Mesendoderm (in vitro differentiated cells): ENCODE measurements at regions not wholly inside any gene's neighbourhood (a gene's known extent, or its start where the extent isn't known, plus 50 kb on each side); places are given as distances from the start of the nearest gene placed in this dataset.
"Not testable (repeated sequence)": the region's sequence is repeated elsewhere in the genome, so short reads cannot be mapped to it uniquely, and the experiment has no call there.

Experiments
- DNase-seq: peaks from one replicate; pipeline ENCODE4 v3.0.0; 2013
- H2AK5ac ChIP-seq: 2 replicates; pipeline ENCODE4 v1.6.1; 2013; ENCODE audit warnings: low read length, inconsistent platforms
- H2BK120ac ChIP-seq: 2 replicates; pipeline ENCODE4 v1.6.1; 2013; ENCODE audit warnings: low read depth, mild to moderate bottlenecking, low read length, moderate library complexity, mixed read lengths
- H2BK15ac ChIP-seq: replicated peaks from 2 replicates; pipeline ENCODE4 v1.6.1; 2013; ENCODE audit warnings: low read depth, mild to moderate bottlenecking, moderate library complexity
- H2BK5ac ChIP-seq: 2 replicates; pipeline ENCODE4 v1.6.1; 2013; ENCODE audit warnings: low read length, inconsistent platforms
- H3K18ac ChIP-seq: 2 replicates; pipeline ENCODE4 v1.6.1; 2013; ENCODE audit warnings: mild to moderate bottlenecking, low read length, mixed read lengths
- H3K23ac ChIP-seq: one replicate; pipeline ENCODE4 v1.6.1; 2013; ENCODE audit warnings: low read length
- H3K27ac ChIP-seq: 2 replicates; pipeline ENCODE4 v1.5.1; 2013; ENCODE audit warnings: low read depth, mild to moderate bottlenecking, inconsistent platforms, low read length, moderate library complexity
- H3K27me3 ChIP-seq: 2 replicates; pipeline ENCODE4 v1.6.1; 2013; ENCODE audit warnings: low read length, control low read depth, mild to moderate bottlenecking, inconsistent platforms; ENCODE audit not compliant: insufficient read depth, poor library complexity
- H3K36me3 ChIP-seq: 2 replicates; pipeline ENCODE4 v1.6.1; 2013; ENCODE audit warnings: low read length, inconsistent platforms; ENCODE audit not compliant: control insufficient read depth, insufficient read depth
- H3K4ac ChIP-seq: one replicate; pipeline ENCODE4 v1.6.1; 2013; ENCODE audit warnings: low read depth, mild to moderate bottlenecking, low read length, moderate library complexity
- H3K4me1 ChIP-seq: 2 replicates; pipeline ENCODE4 v1.6.1; 2013; ENCODE audit warnings: low read depth, low read length, inconsistent platforms; ENCODE audit not compliant: control insufficient read depth
- H3K4me2 ChIP-seq: 2 replicates; pipeline ENCODE4 v1.6.1; 2013; ENCODE audit warnings: low read length
- H3K4me3 ChIP-seq: 2 replicates; pipeline ENCODE4 v1.5.1; 2013; ENCODE audit warnings: mild to moderate bottlenecking, low read length
- H3K56ac ChIP-seq: one replicate; pipeline ENCODE4 v1.6.1; 2013; ENCODE audit warnings: low read length
- H3K79me1 ChIP-seq: 2 replicates; pipeline ENCODE4 v1.6.1; 2013; ENCODE audit warnings: low read length, inconsistent platforms
- H3K79me2 ChIP-seq: 2 replicates; pipeline ENCODE4 v1.6.1; 2013; ENCODE audit warnings: mild to moderate bottlenecking, low read length; ENCODE audit not compliant: control insufficient read depth, insufficient read depth
- H3K9ac ChIP-seq: 2 replicates; pipeline ENCODE4 v1.6.1; 2013; ENCODE audit warnings: low read length, inconsistent platforms
- H4K5ac ChIP-seq: one replicate; pipeline ENCODE4 v1.6.1; 2013; ENCODE audit warnings: low read length
- H4K8ac ChIP-seq: one replicate; pipeline ENCODE4 v1.6.1; 2013; ENCODE audit warnings: low read depth, mild to moderate bottlenecking, control low read depth, low read length, moderate library complexity
- WGBS: extraction: QIAGEN DNeasy Blood & Tissue Kit; methylation state at CpG from one replicate; pipeline ENCODE4 v1.1.7; 2013; ENCODE audit warnings: low lambda C conversion rate, missing lambda C conversion rate; ENCODE audit not compliant: insufficient coverage; ENCODE audit errors: extremely low coverage; 5-methylcytosine and 5-hydroxymethylcytosine counted together

GRCh38 chr13:111665691-111666095 lies 345.3 kb downstream of the TEX29 start:
- no peaks in the 10 kb centered on the region for H3K27me3 ChIP-seq
- no peak overlapping the region for H3K4me3 ChIP-seq
- DNase-seq = no peak
- no peak overlapping the region for H2BK5ac ChIP-seq
- H3K56ac ChIP-seq = no peak overlapping the region
- no peak overlapping the region for H3K18ac ChIP-seq
- no peak overlapping the region for H4K5ac ChIP-seq
- no peak overlapping the region for H2BK15ac ChIP-seq
- H3K23ac ChIP-seq = no peak overlapping the region
- H3K36me3 ChIP-seq = no peaks in the 10 kb centered on the region
- no peak overlapping the region for H3K27ac ChIP-seq
- H3K79me2 ChIP-seq = no peaks in the 10 kb centered on the region
- H2BK120ac ChIP-seq = no peak overlapping the region
- no peak overlapping the region for H2AK5ac ChIP-seq
- no peak overlapping the region for H3K9ac ChIP-seq
- no peak overlapping the region for H3K4me2 ChIP-seq
- H3K79me1 ChIP-seq = no peaks in the 10 kb centered on the region
- H3K4ac ChIP-seq = no peak overlapping the region
- no CpG with 5 or more reads among the region's 11 CpGs for WGBS
- no peaks in the 10 kb centered on the region for H3K4me1 ChIP-seq
- H4K8ac ChIP-seq = no peak overlapping the region

DNA sequence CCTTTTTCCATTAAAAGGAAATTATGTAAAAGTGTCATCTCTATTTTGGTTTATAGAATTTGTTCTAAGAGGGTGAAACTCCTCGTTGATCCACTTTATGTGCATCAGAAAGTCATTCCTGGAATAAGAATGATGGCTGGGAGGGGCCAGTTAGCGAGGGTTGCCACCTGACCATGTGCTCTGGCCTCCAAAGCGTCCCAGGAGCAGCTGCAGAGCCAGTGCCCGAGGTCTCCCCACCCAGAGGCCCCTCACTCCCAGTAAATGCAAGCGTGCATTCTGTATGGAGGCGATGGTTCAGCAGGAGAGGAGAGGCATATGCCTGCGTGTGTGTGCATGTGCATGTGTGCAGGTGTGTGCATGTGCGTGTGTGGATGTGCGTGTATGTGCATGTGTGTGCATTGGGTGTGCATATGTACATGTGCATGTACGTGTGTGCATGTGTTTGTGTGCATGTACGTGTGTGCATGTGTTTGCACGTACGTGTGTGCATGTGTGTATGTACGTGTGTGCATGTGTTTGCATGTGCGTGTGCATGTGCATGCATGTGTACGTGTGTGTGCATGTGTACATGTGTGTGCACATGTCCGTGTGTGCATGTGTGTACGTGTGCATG lies 345.8 kb downstream of the TEX29 start:
- DNase-seq = no peak
- no peaks in the 10 kb centered on the region for H3K4me1 ChIP-seq
- no peak overlapping the region for H3K4ac ChIP-seq
- no peak overlapping the region for H3K4me2 ChIP-seq
- no CpG with 5 or more reads among the region's 18 CpGs for WGBS
- H3K79me2 ChIP-seq = no peaks in the 10 kb centered on the region
- no peak overlapping the region for H3K18ac ChIP-seq
- H3K27me3 ChIP-seq = no peaks in the 10 kb centered on the region
- H3K36me3 ChIP-seq = no peaks in the 10 kb centered on the region
- no peak overlapping the region for H4K8ac ChIP-seq
- no peak overlapping the region for H2BK15ac ChIP-seq
- no peak overlapping the region for H3K27ac ChIP-seq
- no peaks in the 10 kb centered on the region for H3K79me1 ChIP-seq
- no peak overlapping the region for H2BK5ac ChIP-seq
- no peak overlapping the region for H3K9ac ChIP-seq
- no peak overlapping the region for H3K56ac ChIP-seq
- no peak overlapping the region for H2BK120ac ChIP-seq
- no peak overlapping the region for H3K23ac ChIP-seq
- H3K4me3 ChIP-seq = no peak overlapping the region
- H4K5ac ChIP-seq = no peak overlapping the region
- H2AK5ac ChIP-seq = no peak overlapping the region

- H3K9ac ChIP-seq = no peak overlapping the region
- H2BK5ac ChIP-seq = no peak overlapping the region
- H3K27me3 ChIP-seq = no peaks in the 10 kb centered on the region
- no peak overlapping the region for H3K4me2 ChIP-seq
- H4K5ac ChIP-seq = no peak overlapping the region
- no peak overlapping the region for H3K27ac ChIP-seq
- no peak overlapping the region for H3K4ac ChIP-seq
- H3K79me2 ChIP-seq = no peaks in the 10 kb centered on the region
- H4K8ac ChIP-seq = no peak overlapping the region
- H2BK15ac ChIP-seq = no peak overlapping the region
- DNase-seq = no peak
- H3K56ac ChIP-seq = no peak overlapping the region
- H3K4me1 ChIP-seq = no peaks in the 10 kb centered on the region
- no peak overlapping the region for H3K4me3 ChIP-seq
- no peak overlapping the region for H3K23ac ChIP-seq
- H3K79me1 ChIP-seq = no peaks in the 10 kb centered on the region
- H2AK5ac ChIP-seq = no peak overlapping the region
- WGBS = no CpG with 5 or more reads among the region's 7 CpGs
- H2BK120ac ChIP-seq = no peak overlapping the region
- H3K18ac ChIP-seq = no peak overlapping the region
- no peaks in the 10 kb centered on the region for H3K36me3 ChIP-seq
These were observed 347.3 kb downstream of the TEX29 start for GRCh38 chr13:111667757-111668156.

- H3K4me2 ChIP-seq = no peak overlapping the region
- H3K23ac ChIP-seq = no peak overlapping the region
- no peak overlapping the region for H3K18ac ChIP-seq
- DNase-seq = no peak
- H2BK5ac ChIP-seq = no peak overlapping the region
- no peaks in the 10 kb centered on the region for H3K27me3 ChIP-seq
- H3K4ac ChIP-seq = no peak overlapping the region
- no peak overlapping the region for H3K9ac ChIP-seq
- H3K4me1 ChIP-seq = no peaks in the 10 kb centered on the region
- H4K5ac ChIP-seq = no peak overlapping the region
- no peak overlapping the region for H3K4me3 ChIP-seq
- no peak overlapping the region for H3K27ac ChIP-seq
- H3K56ac ChIP-seq = no peak overlapping the region
- H3K36me3 ChIP-seq = no peaks in the 10 kb centered on the region
- H4K8ac ChIP-seq = no peak overlapping the region
- no peak overlapping the region for H2AK5ac ChIP-seq
- H3K79me1 ChIP-seq = no peaks in the 10 kb centered on the region
- no peak overlapping the region for H2BK15ac ChIP-seq
- no peaks in the 10 kb centered on the region for H3K79me2 ChIP-seq
- WGBS = no CpG with 5 or more reads among the region's 30 CpGs
- H2BK120ac ChIP-seq = no peak overlapping the region
These were observed 348.0 kb downstream of the TEX29 start for GRCh38 chr13:111668451-111668850.

- H4K8ac ChIP-seq, H3K18ac ChIP-seq, H3K27me3 ChIP-seq, H3K27ac ChIP-seq, H3K23ac ChIP-seq, H3K4me3 ChIP-seq, H3K4me1 ChIP-seq, H3K4me2 ChIP-seq, H3K56ac ChIP-seq, H2BK120ac ChIP-seq, H3K79me1 ChIP-seq, H2BK5ac ChIP-seq, H3K79me2 ChIP-seq, H4K5ac ChIP-seq, H2BK15ac ChIP-seq, DNase-seq, H3K9ac ChIP-seq, H3K4ac ChIP-seq, H2AK5ac ChIP-seq, H3K36me3 ChIP-seq: not testable (repeated sequence)
- WGBS = no CpG with 5 or more reads among the region's 7 CpGs
These were observed 351.8 kb downstream of the TEX29 start for GRCh38 chr13:111672198-111672597.
